Right forelimb (tissue), 1 donor: ENCODE measurements at regions not wholly inside any gene's neighbourhood (a gene's known extent, or its start where the extent isn't known, plus 50 kb on each side); places are given as distances from the start of the nearest gene placed in this dataset.
A peak's percentile ranks its signal among the peaks of the same experiment; 100 is the strongest.
"Not testable (repeated sequence)": the region's sequence is repeated elsewhere in the genome, so short reads cannot be mapped to it uniquely, and the experiment has no call there.

Source experiments
- DNase-seq: peaks from one replicate; pipeline ENCODE4 v3.0.0-alpha.2; 2018

- DNase-seq, result not testable (repeated sequence)
These were observed 200.3 kb downstream of the BCL2L11 start for GRCh38 chr2:111320965-111321364.

DNA sequence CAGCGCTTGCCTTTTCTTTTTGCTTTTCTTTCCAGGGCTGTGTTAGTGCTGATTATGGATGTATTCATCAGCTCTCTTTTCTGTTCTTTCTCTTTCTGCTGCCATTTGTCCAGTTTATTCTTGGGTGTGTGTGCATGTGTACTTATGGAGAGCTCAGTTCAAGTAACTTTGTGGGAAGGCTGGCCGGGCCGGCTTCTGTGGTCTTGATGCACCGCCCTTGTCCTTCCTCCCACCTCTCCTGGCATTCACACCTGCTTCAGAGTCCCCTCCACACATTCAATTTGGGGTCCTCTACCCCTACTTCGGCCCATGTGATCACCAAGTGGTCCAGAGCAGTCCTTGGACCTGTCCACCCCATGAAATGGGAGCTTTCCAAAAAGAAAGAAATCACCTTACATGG is 202.7 kb downstream of the BCL2L11 start:
- not testable (repeated sequence) for DNase-seq

DNA sequence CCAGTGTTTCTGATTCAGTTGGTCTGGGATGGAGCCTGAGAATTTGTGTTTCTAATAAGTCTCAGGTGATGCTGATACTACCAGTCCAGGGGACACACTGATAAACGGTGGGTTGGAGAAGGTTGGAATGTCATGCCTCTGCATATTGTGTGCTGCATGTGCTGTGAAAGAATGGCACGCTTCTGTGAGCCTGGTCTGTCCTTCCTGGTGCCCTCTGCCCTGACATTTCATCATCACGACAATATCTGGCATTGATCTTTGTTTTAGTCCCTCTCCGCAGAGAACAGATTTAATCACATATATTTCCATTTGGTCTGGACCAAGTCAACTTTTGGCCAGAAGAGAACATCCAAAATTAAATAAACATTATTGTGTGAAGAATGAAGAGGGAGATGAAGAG is 207.0 kb downstream of the BCL2L11 start:
- not testable (repeated sequence) for DNase-seq

DNA sequence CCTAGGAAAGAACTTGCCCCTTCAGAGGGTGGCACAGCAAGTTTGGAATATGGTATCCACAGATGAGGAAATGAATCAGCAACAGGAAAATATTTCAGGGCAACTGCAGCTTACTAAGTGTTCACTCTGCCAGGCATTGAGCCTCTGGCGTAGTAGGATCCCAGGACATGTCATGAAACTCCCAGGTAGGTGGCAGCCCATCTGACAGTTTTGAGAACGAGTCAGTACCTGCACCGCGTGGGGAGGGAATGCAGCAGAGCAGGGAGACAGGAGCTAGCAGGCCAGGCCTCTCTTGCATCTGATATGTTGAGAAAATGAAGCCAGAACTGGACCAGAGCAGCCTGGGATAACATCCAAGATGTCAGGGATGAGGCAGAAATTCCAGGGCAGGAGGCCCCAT is 208.6 kb downstream of the BCL2L11 start:
- not testable (repeated sequence) for DNase-seq

- not testable (repeated sequence) for DNase-seq
These were observed 210.5 kb downstream of the BCL2L11 start for GRCh38 chr2:111331099-111331724.

DNA sequence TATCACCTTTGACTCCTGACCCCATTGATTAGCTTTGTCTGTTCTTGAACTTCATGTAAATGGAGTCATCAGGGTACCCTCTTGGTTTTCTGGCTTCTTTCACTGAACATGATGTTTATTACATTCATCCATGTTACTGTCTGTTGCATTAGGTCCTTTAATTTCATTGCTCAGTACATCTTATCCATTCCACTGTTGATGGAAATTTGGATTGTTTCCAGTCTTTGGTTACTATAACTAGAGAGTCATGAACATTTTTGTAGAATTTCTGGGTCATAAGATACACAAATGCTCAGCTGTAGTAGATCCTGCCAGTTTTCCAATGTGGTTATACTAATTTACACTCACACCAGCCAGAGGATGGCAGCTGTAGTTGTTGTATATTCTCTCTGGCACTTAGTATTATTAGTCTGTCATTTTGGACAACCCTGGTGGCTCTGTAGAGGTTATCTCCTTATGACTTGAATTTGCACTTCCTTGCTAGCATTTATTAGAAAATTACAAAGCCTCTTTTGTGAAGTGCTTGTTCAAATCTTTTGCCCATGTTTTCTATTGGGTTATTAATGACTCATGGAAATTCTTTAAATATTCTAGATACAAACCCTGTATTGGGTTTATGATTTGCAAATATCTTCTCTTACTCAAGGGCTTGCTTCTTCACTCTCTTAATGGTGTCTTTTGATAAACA is 214.7 kb downstream of the BCL2L11 start:
- not testable (repeated sequence) for DNase-seq

GRCh38 chr2:111338474-111338873 is 217.8 kb downstream of the BCL2L11 start:
- not testable (repeated sequence) for DNase-seq

DNA sequence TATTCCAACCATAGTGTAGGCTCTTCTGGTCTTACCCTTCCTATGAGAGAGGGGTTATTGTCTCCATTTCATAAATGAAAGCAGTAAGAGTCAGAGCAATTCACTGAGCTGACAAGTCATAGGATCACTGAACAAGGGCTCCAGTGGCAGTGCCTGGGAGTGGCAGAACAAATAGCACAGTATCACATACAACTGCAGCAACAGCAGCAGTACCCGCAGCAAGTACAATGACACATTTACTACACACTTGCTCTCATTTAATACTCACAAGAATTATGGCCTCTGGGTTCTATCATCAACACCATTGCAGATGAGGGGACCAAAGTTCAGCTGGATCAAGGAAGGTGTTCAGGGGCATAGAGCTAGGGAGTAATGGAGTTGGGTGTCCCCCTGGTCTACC is 218.8 kb downstream of the BCL2L11 start:
- not testable (repeated sequence) for DNase-seq

DNA sequence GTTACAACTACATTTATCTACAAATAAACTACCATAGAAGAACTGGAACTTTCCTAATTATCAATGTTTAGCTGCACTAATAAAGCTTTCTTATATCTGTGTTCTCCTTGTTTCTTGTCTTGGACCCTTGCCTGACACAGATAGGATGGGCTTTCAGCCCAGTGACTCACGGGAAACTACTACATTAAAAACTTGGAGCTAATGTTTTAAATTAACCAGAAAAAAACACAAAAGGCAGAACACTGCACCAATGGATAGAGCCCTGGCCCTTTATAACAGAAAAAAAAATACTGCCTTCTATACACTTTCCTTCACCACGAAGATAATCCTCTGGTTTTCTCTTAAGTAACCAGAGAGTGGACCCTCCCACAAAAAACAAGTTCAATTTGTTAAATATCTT is 223.9 kb downstream of the BCL2L11 start:
- not testable (repeated sequence) for DNase-seq

DNA sequence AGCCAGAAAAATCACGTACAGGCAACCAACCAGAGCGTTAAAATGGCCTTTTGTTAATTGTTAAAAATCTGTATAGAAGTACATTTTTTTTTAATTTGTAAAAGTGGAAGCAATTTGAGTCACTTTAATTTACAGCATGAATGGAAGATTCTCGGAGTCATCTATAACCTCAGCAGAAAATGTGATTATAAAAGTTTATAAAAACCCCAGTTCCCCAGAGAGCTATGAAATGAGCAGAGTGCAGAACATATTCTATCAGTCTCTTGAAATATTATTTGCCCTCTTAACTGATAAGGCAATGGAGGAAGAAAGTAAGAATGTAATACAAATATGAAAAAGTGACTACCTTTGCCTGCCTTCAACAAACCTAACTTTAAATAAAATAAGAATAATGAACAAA is 224.7 kb downstream of the BCL2L11 start:
- DNase-seq, result not testable (repeated sequence)

DNA sequence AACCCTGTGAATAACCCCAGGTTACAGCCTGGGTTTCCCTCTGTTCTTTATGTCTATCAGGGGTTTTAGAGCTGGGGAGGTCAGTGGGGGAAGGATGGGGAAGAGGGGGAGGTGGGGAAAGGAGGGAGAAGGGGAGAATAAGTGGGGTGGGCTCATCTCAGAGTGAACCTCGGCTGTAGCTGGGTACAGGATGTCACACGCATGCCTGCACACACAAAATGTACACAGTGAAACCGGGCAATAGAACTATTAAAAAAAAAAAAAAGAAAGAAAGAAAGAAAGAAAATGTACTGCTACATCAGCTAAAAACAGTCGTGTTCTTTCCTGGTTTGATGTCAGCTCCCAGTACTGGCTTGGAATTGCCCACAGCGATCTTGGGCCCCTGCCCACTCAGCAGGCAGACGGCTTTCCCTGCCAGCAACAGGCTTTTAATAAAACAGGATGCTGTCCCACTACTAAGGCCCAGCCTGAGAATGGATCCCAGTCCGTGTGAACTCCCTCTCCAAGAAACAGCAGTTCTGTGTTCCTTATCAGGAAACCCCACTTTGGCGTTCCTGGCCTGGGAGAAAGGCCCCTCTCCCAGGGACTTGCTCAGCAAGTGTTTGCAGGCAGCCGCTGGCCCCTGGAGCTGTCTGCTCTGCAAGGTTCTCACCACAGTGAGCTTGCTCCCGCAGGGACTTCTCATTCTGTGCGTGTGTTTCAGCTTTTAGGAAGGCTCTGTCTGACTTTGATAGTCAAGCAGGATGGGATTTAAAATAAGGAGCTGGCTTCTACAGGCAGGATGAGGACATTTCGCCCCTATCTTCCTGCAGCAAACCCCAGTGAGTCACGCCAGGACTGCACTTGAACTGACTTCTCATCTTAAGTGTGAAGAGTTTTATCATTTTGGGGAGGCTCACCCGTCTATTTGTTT is 225.6 kb downstream of the BCL2L11 start:
- DNase-seq, result peak; percentile 41

- DNase-seq, result not testable (repeated sequence)
These were observed 227.0 kb downstream of the BCL2L11 start for GRCh38 chr2:111347695-111348094.

GRCh38 chr2:111348316-111348715 is 227.6 kb downstream of the BCL2L11 start:
- DNase-seq, result not testable (repeated sequence)

DNA sequence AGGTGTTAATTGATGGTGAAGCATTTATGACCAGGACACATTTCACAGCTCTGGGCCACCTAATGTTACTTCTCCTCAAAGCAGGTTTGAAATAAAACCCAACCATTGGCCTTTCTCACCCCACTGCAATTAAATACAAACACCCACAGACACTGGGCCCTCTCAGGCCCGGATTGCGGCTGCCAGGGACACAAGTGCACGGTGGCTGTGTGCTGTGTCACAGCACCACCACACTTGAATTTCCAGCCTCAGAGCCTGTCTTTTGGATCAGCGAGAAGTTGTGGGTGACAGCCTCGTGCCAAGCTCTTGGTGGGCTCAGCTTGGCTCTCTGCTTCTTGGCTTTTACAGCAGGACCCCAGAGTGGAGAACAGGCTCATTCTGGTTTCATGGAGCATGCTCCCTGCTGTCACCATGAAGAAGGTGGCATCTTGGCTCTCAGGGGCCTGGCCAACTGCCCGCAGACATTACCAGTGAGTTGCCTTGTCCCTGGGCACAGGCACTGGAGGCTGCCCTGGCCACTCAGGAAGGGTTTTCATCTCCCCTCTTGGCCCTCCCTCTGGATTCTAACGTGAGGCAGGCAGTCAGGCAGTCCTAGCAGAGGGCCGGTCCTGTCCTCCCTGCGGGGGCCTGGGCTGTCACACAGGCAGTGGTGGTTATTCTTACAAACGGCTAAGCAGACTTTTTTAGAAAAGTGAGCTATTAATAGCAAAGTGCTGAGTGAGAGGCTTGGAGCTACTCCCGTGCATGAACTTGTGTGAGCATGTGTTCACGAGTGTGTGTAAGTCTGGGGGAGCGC is 234.5 kb downstream of the BCL2L11 start:
- DNase-seq, result not testable (repeated sequence)

DNA sequence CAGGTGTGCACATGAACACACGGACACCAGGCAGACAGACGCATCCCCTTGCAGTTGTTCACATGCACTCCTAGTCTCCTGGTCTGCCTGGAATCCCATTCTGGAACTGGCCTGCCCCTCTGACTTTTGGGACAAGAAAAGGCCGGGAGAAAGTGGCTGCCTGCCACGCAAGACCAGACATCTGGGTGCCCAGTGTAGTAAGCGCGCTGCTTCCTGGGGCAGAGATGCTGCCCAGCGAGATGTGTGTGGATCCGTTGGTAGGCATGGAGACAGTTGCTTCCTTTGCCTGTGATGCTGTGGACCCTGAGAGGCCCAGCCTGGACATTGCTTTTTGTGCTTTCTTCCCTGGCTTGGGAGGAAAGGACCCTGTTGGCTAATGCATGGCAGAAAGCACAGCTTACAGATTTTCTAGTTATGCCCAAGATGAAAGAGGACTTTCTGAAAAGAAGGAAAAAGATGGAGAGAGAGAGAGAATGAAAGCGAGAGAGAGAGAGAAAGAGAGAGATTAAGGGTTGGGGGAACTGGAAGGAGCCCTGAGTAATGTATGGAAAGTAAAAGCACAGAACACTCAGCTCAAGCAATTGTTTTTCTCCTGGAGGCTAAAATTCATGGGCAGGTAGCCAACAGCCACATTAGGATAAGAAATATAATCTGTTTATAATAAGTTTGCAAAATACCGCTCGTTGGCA is 235.3 kb downstream of the BCL2L11 start:
- not testable (repeated sequence) for DNase-seq

- not testable (repeated sequence) for DNase-seq
These were observed 235.9 kb downstream of the BCL2L11 start for GRCh38 chr2:111356512-111357031.

DNA sequence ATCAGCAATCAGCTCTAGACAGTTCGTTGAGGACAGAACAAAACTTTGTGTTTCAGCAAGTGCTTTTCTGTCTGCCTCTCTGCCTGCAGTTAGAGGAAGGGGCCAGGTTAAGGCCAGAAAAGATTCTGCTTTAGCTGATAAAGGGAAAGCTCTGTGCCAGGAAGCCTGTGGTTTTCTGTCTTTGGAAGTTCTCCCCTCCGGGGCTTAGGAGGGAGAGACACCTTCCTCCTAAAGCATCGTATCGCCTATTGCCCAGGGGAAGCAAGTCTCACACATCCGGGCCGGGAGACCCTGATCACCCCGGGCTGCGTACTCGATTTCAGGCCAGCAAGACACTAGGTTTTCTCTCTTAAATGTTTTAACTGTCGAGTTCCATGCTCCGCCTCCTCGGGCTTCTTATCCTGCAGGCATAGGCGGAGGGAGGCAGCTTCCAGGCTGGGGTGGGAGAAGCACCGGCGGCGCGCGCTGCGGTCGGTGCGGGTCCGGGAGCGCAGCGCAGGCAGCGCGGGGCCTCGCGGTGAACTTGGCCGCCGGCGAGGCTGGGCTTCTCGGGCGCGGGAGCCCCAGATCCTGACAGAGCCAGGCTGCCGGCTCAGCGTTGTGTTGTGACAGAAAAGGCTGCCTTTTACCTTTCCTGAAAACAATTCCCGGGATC is 245.4 kb downstream of the BCL2L11 start:
- DNase-seq, result peak; percentile 43

DNA sequence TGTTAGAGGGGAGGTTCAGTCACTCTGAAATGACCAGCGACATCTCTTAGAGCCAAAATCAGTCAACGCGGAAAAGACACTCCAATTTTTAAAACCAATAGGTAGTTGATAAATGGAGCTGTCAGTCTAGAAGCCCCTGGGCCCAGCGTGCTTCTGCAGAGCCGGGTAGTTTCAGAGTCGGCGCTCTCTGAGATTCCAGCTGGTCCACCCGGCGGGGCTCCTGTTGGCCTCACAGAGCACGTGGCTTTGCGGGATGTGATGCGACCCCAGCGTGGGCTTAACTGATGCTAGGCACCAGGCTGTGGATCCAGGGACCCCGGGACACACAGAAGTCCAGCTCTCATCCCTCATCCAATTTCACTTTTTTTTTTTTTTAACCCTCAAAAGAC is 245.9 kb downstream of the BCL2L11 start:
- DNase-seq, result peak; percentile 37

DNA sequence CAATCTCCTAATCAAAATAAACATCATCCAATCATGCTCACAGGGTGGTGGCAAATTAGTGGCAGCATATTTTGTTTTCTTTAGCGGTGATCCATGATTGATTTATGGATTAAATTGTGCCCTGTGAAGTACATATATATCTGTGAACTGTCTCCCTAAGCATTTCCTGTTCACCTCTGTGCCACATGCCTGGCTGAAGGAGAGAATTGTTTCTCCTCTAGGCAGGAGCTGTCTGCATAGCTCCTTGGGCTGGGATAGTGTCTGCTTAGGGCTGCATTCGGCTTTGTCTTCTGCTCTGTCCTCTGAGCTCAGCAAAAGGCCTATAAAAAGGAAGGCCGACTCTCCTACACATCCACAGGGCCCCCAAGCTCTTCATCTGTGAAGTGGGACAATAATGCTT is 246.4 kb downstream of the BCL2L11 start:
- DNase-seq, result not testable (repeated sequence)

DNA sequence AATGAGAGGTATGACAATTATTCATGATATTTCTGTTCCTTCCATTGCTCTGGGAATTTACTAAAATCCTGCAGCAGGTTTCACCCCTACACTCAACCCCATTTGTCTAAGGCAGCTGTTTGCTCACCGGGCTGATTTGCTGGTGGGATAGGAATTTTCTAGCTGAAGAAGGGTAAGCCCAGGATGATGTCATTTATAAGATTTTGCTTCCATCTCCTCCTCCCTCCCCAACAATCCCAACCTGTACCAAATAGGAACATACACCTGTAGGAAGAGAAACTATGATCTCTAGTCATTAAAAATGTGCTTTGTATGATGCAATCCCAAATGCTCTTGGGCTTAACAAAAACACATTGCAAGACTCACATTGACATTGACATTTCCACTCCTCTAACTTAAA is 247.2 kb downstream of the BCL2L11 start:
- not testable (repeated sequence) for DNase-seq

DNA sequence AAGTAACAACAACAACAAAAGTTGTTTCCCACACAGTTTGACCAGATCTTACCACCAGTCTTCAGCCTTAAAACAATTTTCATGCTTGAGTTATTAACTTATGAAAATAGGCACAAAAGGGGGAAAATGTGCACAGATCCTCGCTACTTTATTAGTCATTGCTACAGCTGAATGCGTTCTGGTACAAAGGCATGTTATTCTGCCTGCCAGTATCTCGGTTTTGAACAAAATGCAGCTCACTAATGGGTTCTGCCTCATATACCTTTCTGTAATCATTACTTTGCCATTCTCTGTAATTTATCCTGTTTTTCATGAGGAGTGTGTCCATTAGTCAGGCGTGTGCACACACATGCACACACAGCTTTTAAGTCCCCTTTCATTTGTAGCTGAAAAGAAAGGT is 247.6 kb downstream of the BCL2L11 start:
- not testable (repeated sequence) for DNase-seq
